GM18909 (cell line): ENCODE measurements at regions not wholly inside any gene's neighbourhood (a gene's known extent, or its start where the extent isn't known, plus 50 kb on each side); places are given as distances from the start of the nearest gene placed in this dataset.

Experiments
- ATAC-seq: cut with Tn5 transposase; IDR thresholded peaks from one replicate; pipeline ENCODE4 v1.9.1; 2021; ENCODE audit warnings: mild to moderate bottlenecking; ENCODE audit not compliant: unreplicated experiment, poor library complexity

GRCh38 chr2:120659275-120659977 is 76.2 kb upstream of the GLI2 start:
- ATAC-seq: no peak

- ATAC-seq: no peak
These were observed 75.5 kb upstream of the GLI2 start for GRCh38 chr2:120660056-120660694.

- ATAC-seq: no peak
These were observed 74.8 kb upstream of the GLI2 start for GRCh38 chr2:120660771-120661459.

- no peak for ATAC-seq
These were observed 74.1 kb upstream of the GLI2 start for GRCh38 chr2:120661551-120661950.

- no peak for ATAC-seq
These were observed 73.6 kb upstream of the GLI2 start for GRCh38 chr2:120662046-120662445.

- ATAC-seq: no peak
These were observed 72.9 kb upstream of the GLI2 start for GRCh38 chr2:120662746-120663145.

- ATAC-seq: no peak
These were observed 69.2 kb upstream of the GLI2 start for GRCh38 chr2:120666433-120666832.

- ATAC-seq: no peak
These were observed 67.7 kb upstream of the GLI2 start for GRCh38 chr2:120667981-120668380.

GRCh38 chr2:120669121-120669952 is 66.3 kb upstream of the GLI2 start:
- no peak for ATAC-seq

GRCh38 chr2:120669971-120670370 is 65.7 kb upstream of the GLI2 start:
- no peak for ATAC-seq

GRCh38 chr2:120670371-120670770 is 65.3 kb upstream of the GLI2 start:
- no peak for ATAC-seq

GRCh38 chr2:120670771-120671480 is 64.7 kb upstream of the GLI2 start:
- no peak for ATAC-seq

- no peak for ATAC-seq
These were observed 63.0 kb upstream of the GLI2 start for GRCh38 chr2:120672526-120673204.

GRCh38 chr2:120673205-120673550 is 62.5 kb upstream of the GLI2 start:
- ATAC-seq: no peak

- ATAC-seq: no peak
These were observed 62.1 kb upstream of the GLI2 start for GRCh38 chr2:120673571-120674061.

- no peak for ATAC-seq
These were observed 61.2 kb upstream of the GLI2 start for GRCh38 chr2:120674246-120675170.

- no peak for ATAC-seq
These were observed 60.1 kb upstream of the GLI2 start for GRCh38 chr2:120675460-120676130.

GRCh38 chr2:120677221-120677620 is 58.4 kb upstream of the GLI2 start:
- ATAC-seq: no peak
